ENCODE measurements at regions not wholly inside any gene's neighbourhood (a gene's known extent, or its start where the extent isn't known, plus 50 kb on each side); places are given as distances from the start of the nearest gene placed in this dataset.

- no peak overlapping the region for H3K9ac ChIP-seq (ENCODE audit: insufficient read depth, low read length)
- no peaks in the 10 kb centered on the region for H3K27me3 ChIP-seq (ENCODE audit: control insufficient read depth, insufficient read depth, low read length)
- TF ChIP-seq EZH2 (IDR thresholded peaks at IDR 0.05; ENCODE audit: low read length, missing control alignments) (no peak), CTCF (conservative IDR thresholded peaks at IDR 0.05 in 1 of 2, IDR thresholded peaks at IDR 0.05 in 1 of 2; ENCODE audit: low read depth in 1 of 2, low read length in 2 of 2) (no peak)
- H3K4me3 ChIP-seq (replicated peaks in 1 of 4; ENCODE audit: control extremely low read depth in 1 of 4, insufficient read depth in 1 of 4, low read depth in 3 of 4, low read length in 4 of 4): no peak overlapping the region
- no peak overlapping the region for H2AFZ ChIP-seq (ENCODE audit: low read length)
- H3K36me3 ChIP-seq (ENCODE audit: control insufficient read depth, insufficient read depth, low read length): no peaks in the 10 kb centered on the region
- H3K9me3 ChIP-seq (ENCODE audit: control insufficient read depth, insufficient read depth, low read depth, low read length): no peaks in the 10 kb centered on the region
- H3K4me1 ChIP-seq (ENCODE audit: control insufficient read depth, extremely low read depth, insufficient read depth, low read length): no peaks in the 10 kb centered on the region
- H3K4me2 ChIP-seq (ENCODE audit: extremely low read depth, insufficient read depth, low read length): no peak overlapping the region
- H3K79me2 ChIP-seq (ENCODE audit: control insufficient read depth, insufficient read depth, low read length): no peaks in the 10 kb centered on the region
- no peak overlapping the region for H3K27ac ChIP-seq (ENCODE audit: insufficient read depth, low read length)
- no peaks in the 10 kb centered on the region for H4K20me1 ChIP-seq (ENCODE audit: control insufficient read depth, extremely low read depth, insufficient read depth, low read length)
- DNase-seq (ENCODE audit: low read depth in 2 of 2): no peak
Measured at GRCh38 chr5:152309926-152310450, 95.1 kb downstream of the NMUR2 start.

GRCh38 chr5:152306386-152306785, 98.7 kb downstream of the NMUR2 start:
- no peak overlapping the region for H3K27ac ChIP-seq (ENCODE audit: insufficient read depth, low read length)
- no peaks in the 10 kb centered on the region for H3K4me1 ChIP-seq (ENCODE audit: control insufficient read depth, extremely low read depth, insufficient read depth, low read length)
- H3K4me2 ChIP-seq (ENCODE audit: extremely low read depth, insufficient read depth, low read length): no peak overlapping the region
- no peaks in the 10 kb centered on the region for H4K20me1 ChIP-seq (ENCODE audit: control insufficient read depth, extremely low read depth, insufficient read depth, low read length)
- no peak overlapping the region for H2AFZ ChIP-seq (ENCODE audit: low read length)
- no peaks in the 10 kb centered on the region for H3K36me3 ChIP-seq (ENCODE audit: control insufficient read depth, insufficient read depth, low read length)
- no peaks in the 10 kb centered on the region for H3K27me3 ChIP-seq (ENCODE audit: control insufficient read depth, insufficient read depth, low read length)
- TF ChIP-seq CTCF (conservative IDR thresholded peaks at IDR 0.05 in 1 of 2, IDR thresholded peaks at IDR 0.05 in 1 of 2; ENCODE audit: low read depth in 1 of 2, low read length in 2 of 2) (no peak), EZH2 (IDR thresholded peaks at IDR 0.05; ENCODE audit: low read length, missing control alignments) (no peak)
- no peak overlapping the region for H3K9ac ChIP-seq (ENCODE audit: insufficient read depth, low read length)
- DNase-seq (ENCODE audit: low read depth in 2 of 2): no peak
- H3K79me2 ChIP-seq (ENCODE audit: control insufficient read depth, insufficient read depth, low read length): no peaks in the 10 kb centered on the region
- no peaks in the 10 kb centered on the region for H3K9me3 ChIP-seq (ENCODE audit: control insufficient read depth, insufficient read depth, low read depth, low read length)
- no peak overlapping the region for H3K4me3 ChIP-seq (replicated peaks in 1 of 4; ENCODE audit: control extremely low read depth in 1 of 4, insufficient read depth in 1 of 4, low read depth in 3 of 4, low read length in 4 of 4)

GRCh38 chr5:152305525-152305924, 99.6 kb downstream of the NMUR2 start:
- Histone ChIP-seq H3K4me2 (ENCODE audit: extremely low read depth, insufficient read depth, low read length) (no peak overlapping the region), H3K9ac (ENCODE audit: insufficient read depth, low read length) (no peak overlapping the region), H3K27ac (ENCODE audit: insufficient read depth, low read length) (no peak overlapping the region), H3K27me3 (ENCODE audit: control insufficient read depth, insufficient read depth, low read length) (no peaks in the 10 kb centered on the region), H3K4me3 (replicated peaks in 1 of 4; ENCODE audit: control extremely low read depth in 1 of 4, insufficient read depth in 1 of 4, low read depth in 3 of 4, low read length in 4 of 4) (no peak overlapping the region), H3K79me2 (ENCODE audit: control insufficient read depth, insufficient read depth, low read length) (no peaks in the 10 kb centered on the region), H2AFZ (ENCODE audit: low read length) (no peak overlapping the region), H3K9me3 (ENCODE audit: control insufficient read depth, insufficient read depth, low read depth, low read length) (no peaks in the 10 kb centered on the region), H3K36me3 (ENCODE audit: control insufficient read depth, insufficient read depth, low read length) (no peaks in the 10 kb centered on the region), H4K20me1 (ENCODE audit: control insufficient read depth, extremely low read depth, insufficient read depth, low read length) (no peaks in the 10 kb centered on the region), H3K4me1 (ENCODE audit: control insufficient read depth, extremely low read depth, insufficient read depth, low read length) (no peaks in the 10 kb centered on the region)
- TF ChIP-seq CTCF (conservative IDR thresholded peaks at IDR 0.05 in 1 of 2, IDR thresholded peaks at IDR 0.05 in 1 of 2; ENCODE audit: low read depth in 1 of 2, low read length in 2 of 2) (no peak), EZH2 (IDR thresholded peaks at IDR 0.05; ENCODE audit: low read length, missing control alignments) (no peak)
- DNase-seq (ENCODE audit: low read depth in 2 of 2): no peak

Data from fibroblast of lung (primary cell).